Erythroblast (primary cell): ENCODE measurements at regions not wholly inside any gene's neighbourhood (a gene's known extent, or its start where the extent isn't known, plus 50 kb on each side); places are given as distances from the start of the nearest gene placed in this dataset.

Experiments
- GATA1 ChIP-seq: IDR thresholded peaks from 2 replicates; pipeline ENCODE4 v1.6.1; 2011; ENCODE audit warnings: low read depth, mild to moderate bottlenecking, control low read depth, low read length, moderate library complexity
- POLR2A ChIP-seq: IDR thresholded peaks from 2 replicates; pipeline ENCODE4 v1.6.1; 2011; ENCODE audit warnings: mild to moderate bottlenecking, low read length

- TF ChIP-seq POLR2A (no peak), GATA1 (no peak)
Measured at GRCh38 chr16:9484426-9484825, 393.0 kb downstream of the HAPSTR1 start.
